Hepatic stellate cell (primary cell): ENCODE measurements at regions not wholly inside any gene's neighbourhood (a gene's known extent, or its start where the extent isn't known, plus 50 kb on each side); places are given as distances from the start of the nearest gene placed in this dataset.
A peak's percentile ranks its signal among the peaks of the same experiment; 100 is the strongest.

ENCODE experiments used
- DNase-seq: peaks from one replicate; pipeline ENCODE4 v3.0.0; 2011; ENCODE audit warnings: low spot score

- no peak for DNase-seq
Measured at GRCh38 chr3:135473449-135473848, 492.1 kb upstream of the PPP2R3A start.

- DNase-seq = no peak
Measured at GRCh38 chr3:135487261-135487660, 478.3 kb upstream of the PPP2R3A start.

GRCh38 chr3:135490219-135490915, 475.2 kb upstream of the PPP2R3A start:
- DNase-seq = no peak

GRCh38 chr3:135491491-135492205, 473.9 kb upstream of the PPP2R3A start:
- DNase-seq = no peak

- no peak for DNase-seq
Measured at GRCh38 chr3:135495891-135496290, 469.6 kb upstream of the PPP2R3A start.

GRCh38 chr3:135497979-135498378, 467.5 kb upstream of the PPP2R3A start:
- no peak for DNase-seq

- DNase-seq = no peak
Measured at GRCh38 chr3:135499426-135499825, 466.1 kb upstream of the PPP2R3A start.

- DNase-seq = no peak
Measured at GRCh38 chr3:135500034-135500433, 465.5 kb upstream of the PPP2R3A start.

GRCh38 chr3:135503065-135503759, 462.3 kb upstream of the PPP2R3A start:
- no peak for DNase-seq

GRCh38 chr3:135503760-135504686, 461.5 kb upstream of the PPP2R3A start:
- DNase-seq = peak; percentile 50

GRCh38 chr3:135513106-135514059, 452.1 kb upstream of the PPP2R3A start:
- DNase-seq = no peak

- DNase-seq = no peak
Measured at GRCh38 chr3:135514060-135514448, 451.5 kb upstream of the PPP2R3A start.

GRCh38 chr3:135516143-135516542, 449.4 kb upstream of the PPP2R3A start:
- DNase-seq = peak; percentile 4

- no peak for DNase-seq
Measured at GRCh38 chr3:135528413-135529015, 437.0 kb upstream of the PPP2R3A start.

- DNase-seq = no peak
Measured at GRCh38 chr3:135532021-135532420, 433.5 kb upstream of the PPP2R3A start.

- DNase-seq = no peak
Measured at GRCh38 chr3:135538123-135538522, 427.4 kb upstream of the PPP2R3A start.

- DNase-seq = no peak
Measured at GRCh38 chr3:135539351-135539750, 426.2 kb upstream of the PPP2R3A start.

- no peak for DNase-seq
Measured at GRCh38 chr3:135539854-135540253, 425.7 kb upstream of the PPP2R3A start.

- DNase-seq = no peak
Measured at GRCh38 chr3:135549928-135550494, 415.5 kb upstream of the PPP2R3A start.

GRCh38 chr3:135556174-135556573, 409.4 kb upstream of the PPP2R3A start:
- DNase-seq = no peak
